Liver (tissue), 7 donors: ENCODE measurements at regions not wholly inside any gene's neighbourhood (a gene's known extent, or its start where the extent isn't known, plus 50 kb on each side); places are given as distances from the start of the nearest gene placed in this dataset.
A peak's percentile ranks its signal among the peaks of the same experiment; 100 is the strongest.
"Not testable (repeated sequence)": the region's sequence is repeated elsewhere in the genome, so short reads cannot be mapped to it uniquely, and the experiment has no call there.

Experiments used
- DNase-seq: peaks from one replicate; pipeline ENCODE4 v3.0.0-alpha.2; 2017; ENCODE audit warnings: low spot score
- H3K27ac ChIP-seq, 2 donors: one replicate each; pipeline ENCODE4 v1.7.0; 2013; ENCODE audit warnings: inconsistent platforms in 2 of 2, low read length in 2 of 2, control low read depth in 1 of 2, low read depth in 1 of 2, mild to moderate bottlenecking in 1 of 2
- H3K27me3 ChIP-seq, 4 donors: one replicate each; pipeline versions ENCODE4 v1.6.1 to v1.7.0; 2013; ENCODE audit warnings: low read length in 3 of 4, inconsistent platforms in 1 of 4, mild to moderate bottlenecking in 1 of 4, moderate library complexity in 1 of 4; ENCODE audit not compliant: control insufficient read depth in 4 of 4, insufficient read depth in 4 of 4
- H3K36me3 ChIP-seq, 4 donors: one replicate each; pipeline versions ENCODE4 v1.6.1 to v1.7.0; 2013; ENCODE audit warnings: low read length in 3 of 4, mild to moderate bottlenecking in 3 of 4, low read depth in 1 of 4, moderate library complexity in 1 of 4; ENCODE audit not compliant: control insufficient read depth in 4 of 4, insufficient read depth in 3 of 4
- H3K4me1 ChIP-seq, 4 donors: one replicate each; pipeline versions ENCODE4 v1.6.1 to v1.7.0; 2013; ENCODE audit warnings: low read length in 3 of 4, mild to moderate bottlenecking in 3 of 4, moderate library complexity in 1 of 4; ENCODE audit not compliant: control insufficient read depth in 4 of 4, insufficient read depth in 4 of 4
- H3K4me3 ChIP-seq, 3 donors: one replicate each; pipeline versions ENCODE4 v1.6.1 to v1.7.0; 2013; ENCODE audit warnings: low read length in 3 of 3, control low read depth in 1 of 3, low read depth in 1 of 3, mild to moderate bottlenecking in 1 of 3
- H3K9ac ChIP-seq, 2 donors: one replicate each; pipeline ENCODE4 v1.7.0; 2013; ENCODE audit warnings: low read length in 2 of 2, mild to moderate bottlenecking in 2 of 2, moderate library complexity in 2 of 2, control low read depth in 1 of 2, low read depth in 1 of 2
- H3K9me3 ChIP-seq, 4 donors: one replicate each; pipeline versions ENCODE4 v1.6.1 to v1.7.0; 2013; ENCODE audit warnings: low read length in 3 of 4; ENCODE audit not compliant: control insufficient read depth in 4 of 4
- GABPA ChIP-seq, 2 donors: IDR thresholded peaks in 1 of 2; conservative IDR thresholded peaks in 1 of 2; 2 replicates each; pipeline ENCODE4 v1.6.1; 2016; ENCODE audit warnings: antibody characterized with exemption in 2 of 2, mild to moderate bottlenecking in 1 of 2, moderate library complexity in 1 of 2
- JUND ChIP-seq, 2 donors: IDR thresholded peaks; 2 replicates each; pipeline ENCODE4 v1.6.1; 2016; ENCODE audit warnings: antibody characterized with exemption in 2 of 2
- RAD21 ChIP-seq, 2 donors: IDR thresholded peaks; 2 replicates each; pipeline ENCODE4 v1.6.1; 2016; ENCODE audit warnings: antibody characterized with exemption in 2 of 2, mild to moderate bottlenecking in 2 of 2
- RXRA ChIP-seq, 2 donors: IDR thresholded peaks; 2 replicates each; pipeline ENCODE4 v1.6.1; 2017 to 2018; ENCODE audit warnings: antibody characterized with exemption in 2 of 2, mild to moderate bottlenecking in 1 of 2
- SP1 ChIP-seq: IDR thresholded peaks from 2 replicates; pipeline ENCODE4 v1.6.1; 2018; ENCODE audit warnings: antibody characterized with exemption, mild to moderate bottlenecking
- TAF1 ChIP-seq: conservative IDR thresholded peaks from 2 replicates; pipeline ENCODE4 v1.6.1; 2016; ENCODE audit warnings: antibody characterized with exemption, mild to moderate bottlenecking
- YY1 ChIP-seq: IDR thresholded peaks from 2 replicates; pipeline ENCODE4 v1.6.1; 2016; ENCODE audit warnings: antibody characterized with exemption, mild to moderate bottlenecking
- WGBS: extraction: QIAGEN DNeasy Blood & Tissue Kit; methylation state at CpG from one replicate; pipeline ENCODE4 v1.1.7; 2013; 5-methylcytosine and 5-hydroxymethylcytosine counted together
- TF ChIP-seq, protein P1 (sequence below): IDR thresholded peaks from 2 replicates; pipeline ENCODE4 v1.6.1; 2016; ENCODE audit warnings: antibody characterized with exemption
- TF ChIP-seq, protein P2 (sequence below): IDR thresholded peaks from 2 replicates; pipeline ENCODE4 v1.6.1; 2016; ENCODE audit warnings: antibody characterized with exemption, mild to moderate bottlenecking
- donor health status: healthy.
- donor health status: healthy.
- donor health status: healthy.
- donor health status: healthy.

DNA sequence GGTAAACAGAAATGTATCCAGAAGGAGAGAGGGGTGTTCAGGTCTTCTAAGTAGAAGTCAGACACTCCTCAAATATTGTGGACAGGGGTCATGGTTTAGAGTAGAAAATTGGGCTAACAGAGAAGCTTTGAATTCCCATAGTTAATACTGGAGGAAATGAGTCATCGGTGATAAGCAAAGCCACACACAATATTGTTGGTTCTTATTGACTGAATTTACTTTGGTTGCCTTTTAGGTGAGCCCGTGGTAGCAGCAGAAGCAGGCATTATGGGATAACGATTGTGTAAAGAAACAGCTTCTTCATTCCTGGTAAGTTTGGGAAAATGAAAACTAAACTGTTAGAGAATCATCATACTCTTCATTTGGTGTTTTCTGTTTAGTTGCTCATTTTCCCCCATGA lies 110.2 kb upstream of the VKORC1L1 start:
- DNase-seq, H3K4me3 ChIP-seq, H3K27me3 ChIP-seq, H3K9ac ChIP-seq, H3K9me3 ChIP-seq, H3K36me3 ChIP-seq, H3K4me1 ChIP-seq: not testable (repeated sequence)
- H3K27ac ChIP-seq: peak overlapping the region; percentile 50 to 67
- WGBS: 38% methylated on average over 3 of the region's 3 CpGs
- TF ChIP-seq, protein P1, sequence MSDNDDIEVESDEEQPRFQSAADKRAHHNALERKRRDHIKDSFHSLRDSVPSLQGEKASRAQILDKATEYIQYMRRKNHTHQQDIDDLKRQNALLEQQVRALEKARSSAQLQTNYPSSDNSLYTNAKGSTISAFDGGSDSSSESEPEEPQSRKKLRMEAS: peak; percentile 6
- TF ChIP-seq JUND (IDR thresholded peaks at IDR 0.05) (peak in 1 of 2 donors; percentile 72), RXRA (IDR thresholded peaks at IDR 0.05) (peak in 1 of 2 donors; percentile 9), YY1 (peak; percentile 16)

DNA sequence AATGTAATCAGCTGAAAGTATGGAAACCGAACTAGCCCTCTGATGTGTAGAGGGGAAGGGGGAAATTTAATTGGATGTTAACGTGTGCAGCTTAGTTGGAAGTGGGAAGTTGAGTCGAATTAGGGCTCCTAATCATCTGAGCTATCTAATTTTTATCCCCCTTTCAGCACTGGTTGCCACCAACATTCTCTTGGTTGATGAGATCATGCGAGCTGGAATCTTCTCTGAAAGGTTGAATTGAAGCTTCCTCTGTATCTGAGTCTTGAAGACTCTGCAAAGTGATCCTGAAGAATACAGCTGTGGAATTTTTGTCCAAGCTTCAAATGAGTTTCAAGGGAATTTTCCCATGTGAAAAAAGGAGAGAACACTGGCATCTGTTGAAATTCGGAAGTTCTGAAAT lies 109.8 kb upstream of the VKORC1L1 start:
- not testable (repeated sequence) for H3K36me3 ChIP-seq, H3K9ac ChIP-seq, H3K9me3 ChIP-seq, DNase-seq, H3K4me3 ChIP-seq, H3K4me1 ChIP-seq, H3K27me3 ChIP-seq
- H3K27ac ChIP-seq: peak overlapping the region; percentile 50 to 67
- 85% methylated on average over 5 of the region's 5 CpGs for WGBS

DNA sequence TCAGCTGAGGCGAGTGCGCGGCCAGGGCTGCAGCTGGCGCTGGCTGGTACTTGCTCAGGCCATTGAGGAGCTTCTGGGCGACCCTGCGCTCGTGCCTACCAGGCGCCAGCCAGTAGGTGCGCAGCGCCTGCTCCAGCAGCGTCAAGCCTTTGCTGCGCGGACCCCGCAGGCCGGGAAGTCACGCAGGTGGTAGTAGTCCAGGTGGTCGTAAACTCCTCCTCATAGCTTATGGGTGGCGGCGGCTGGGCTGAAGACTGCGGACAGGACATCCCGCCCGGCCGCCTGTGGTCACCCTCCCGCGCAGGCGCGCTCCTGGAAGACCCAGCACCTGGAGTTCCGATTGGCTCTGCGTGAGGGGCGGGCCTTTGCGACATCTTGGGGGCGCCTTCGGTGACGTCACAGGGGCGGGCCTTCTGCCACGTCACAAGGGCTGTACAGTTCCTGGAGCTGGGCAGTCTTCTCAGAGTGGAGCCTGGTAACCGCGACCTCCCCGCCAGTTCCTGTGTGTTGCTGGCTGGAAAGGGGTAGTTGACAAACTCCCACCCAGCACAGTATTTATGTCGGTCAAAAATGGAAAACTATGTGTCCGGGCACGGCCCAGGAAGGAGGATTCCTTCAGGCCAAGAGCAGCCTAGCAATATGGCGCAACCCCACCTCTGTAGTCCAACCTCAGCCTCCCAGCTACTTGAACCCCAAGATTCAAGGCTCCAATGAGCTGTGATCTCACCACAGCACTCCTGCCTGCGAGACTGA lies 102.2 kb upstream of the VKORC1L1 start:
- H3K9me3 ChIP-seq, H3K36me3 ChIP-seq, H3K4me1 ChIP-seq, H3K27me3 ChIP-seq: not testable (repeated sequence)
- peak overlapping the region in 1 of 2 donors; percentile 51 for H3K9ac ChIP-seq
- WGBS: 3% methylated on average over 44 of the region's 44 CpGs
- DNase-seq: peak; percentile 97
- H3K27ac ChIP-seq: peak overlapping the region; percentile 71 to 80
- H3K4me3 ChIP-seq: peak overlapping the region; percentile 56 to 76 (median 71)
- TF ChIP-seq SP1: peak; percentile 50
- TF ChIP-seq TAF1: peak; percentile 43
- TF ChIP-seq RAD21 (IDR thresholded peaks at IDR 0.05): peak in 1 of 2 donors; percentile 38
- TF ChIP-seq, protein P2, sequence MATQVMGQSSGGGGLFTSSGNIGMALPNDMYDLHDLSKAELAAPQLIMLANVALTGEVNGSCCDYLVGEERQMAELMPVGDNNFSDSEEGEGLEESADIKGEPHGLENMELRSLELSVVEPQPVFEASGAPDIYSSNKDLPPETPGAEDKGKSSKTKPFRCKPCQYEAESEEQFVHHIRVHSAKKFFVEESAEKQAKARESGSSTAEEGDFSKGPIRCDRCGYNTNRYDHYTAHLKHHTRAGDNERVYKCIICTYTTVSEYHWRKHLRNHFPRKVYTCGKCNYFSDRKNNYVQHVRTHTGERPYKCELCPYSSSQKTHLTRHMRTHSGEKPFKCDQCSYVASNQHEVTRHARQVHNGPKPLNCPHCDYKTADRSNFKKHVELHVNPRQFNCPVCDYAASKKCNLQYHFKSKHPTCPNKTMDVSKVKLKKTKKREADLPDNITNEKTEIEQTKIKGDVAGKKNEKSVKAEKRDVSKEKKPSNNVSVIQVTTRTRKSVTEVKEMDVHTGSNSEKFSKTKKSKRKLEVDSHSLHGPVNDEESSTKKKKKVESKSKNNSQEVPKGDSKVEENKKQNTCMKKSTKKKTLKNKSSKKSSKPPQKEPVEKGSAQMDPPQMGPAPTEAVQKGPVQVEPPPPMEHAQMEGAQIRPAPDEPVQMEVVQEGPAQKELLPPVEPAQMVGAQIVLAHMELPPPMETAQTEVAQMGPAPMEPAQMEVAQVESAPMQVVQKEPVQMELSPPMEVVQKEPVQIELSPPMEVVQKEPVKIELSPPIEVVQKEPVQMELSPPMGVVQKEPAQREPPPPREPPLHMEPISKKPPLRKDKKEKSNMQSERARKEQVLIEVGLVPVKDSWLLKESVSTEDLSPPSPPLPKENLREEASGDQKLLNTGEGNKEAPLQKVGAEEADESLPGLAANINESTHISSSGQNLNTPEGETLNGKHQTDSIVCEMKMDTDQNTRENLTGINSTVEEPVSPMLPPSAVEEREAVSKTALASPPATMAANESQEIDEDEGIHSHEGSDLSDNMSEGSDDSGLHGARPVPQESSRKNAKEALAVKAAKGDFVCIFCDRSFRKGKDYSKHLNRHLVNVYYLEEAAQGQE: peak; percentile 43
- TF ChIP-seq YY1: peak; percentile 67
- TF ChIP-seq GABPA (IDR thresholded peaks at IDR 0.05 in 1 of 2, conservative IDR thresholded peaks at IDR 0.05 in 1 of 2): peak in 1 of 2 donors; percentile 20

DNA sequence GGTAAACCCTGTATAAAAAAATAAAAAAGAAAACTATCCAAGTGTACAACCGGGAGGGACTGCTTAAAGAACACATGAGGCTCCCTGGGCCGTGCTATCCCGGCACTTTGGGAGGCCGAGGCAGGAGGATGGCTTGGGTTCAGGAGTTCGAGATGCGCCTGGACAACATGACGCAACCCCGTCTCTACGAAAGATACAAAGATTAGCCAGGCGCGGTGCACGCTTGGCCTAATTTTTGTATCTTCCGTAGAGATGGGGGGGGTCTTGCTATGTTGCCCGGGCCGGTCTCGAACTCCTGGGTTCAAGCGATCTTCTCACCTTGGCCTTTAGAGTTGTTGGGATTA lies 101.7 kb upstream of the VKORC1L1 start:
- peak overlapping the region in 1 of 2 donors; percentile 51 for H3K9ac ChIP-seq

DNA sequence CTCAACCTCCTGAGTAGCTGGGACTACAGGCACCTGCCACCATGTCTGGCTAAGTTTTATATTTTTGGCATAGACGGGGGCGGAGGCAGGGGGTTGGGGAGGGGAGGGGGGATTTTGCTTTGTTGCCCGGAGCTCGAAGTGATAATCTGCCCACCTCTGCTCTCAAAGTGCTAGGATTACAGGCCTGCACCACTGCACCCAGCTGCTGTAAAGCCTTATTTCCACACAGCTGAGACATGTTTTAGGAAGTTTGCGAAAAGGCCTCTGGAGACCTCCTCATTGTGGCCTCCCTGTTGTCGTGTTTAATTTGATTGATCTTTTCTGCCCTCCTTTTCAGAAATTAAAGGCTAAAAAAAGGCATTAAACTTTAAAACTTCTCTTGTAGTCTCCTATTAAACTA lies 96.2 kb upstream of the VKORC1L1 start:
- H3K27me3 ChIP-seq, H3K36me3 ChIP-seq, H3K27ac ChIP-seq, DNase-seq, H3K9ac ChIP-seq, H3K4me3 ChIP-seq, H3K4me1 ChIP-seq, H3K9me3 ChIP-seq: not testable (repeated sequence)
- 88% methylated on average over 6 of the region's 6 CpGs for WGBS

More for the DNA sequence above, 101.7 kb upstream of the VKORC1L1 start:
- not testable (repeated sequence) for H3K4me1 ChIP-seq, H3K9me3 ChIP-seq, H3K36me3 ChIP-seq, H3K27me3 ChIP-seq, DNase-seq
- WGBS: 95% methylated on average over 17 of the region's 17 CpGs
- peak overlapping the region; percentile 71 to 73 for H3K27ac ChIP-seq
- peak overlapping the region; percentile 20 to 71 (median 38) for H3K4me3 ChIP-seq

DNA sequence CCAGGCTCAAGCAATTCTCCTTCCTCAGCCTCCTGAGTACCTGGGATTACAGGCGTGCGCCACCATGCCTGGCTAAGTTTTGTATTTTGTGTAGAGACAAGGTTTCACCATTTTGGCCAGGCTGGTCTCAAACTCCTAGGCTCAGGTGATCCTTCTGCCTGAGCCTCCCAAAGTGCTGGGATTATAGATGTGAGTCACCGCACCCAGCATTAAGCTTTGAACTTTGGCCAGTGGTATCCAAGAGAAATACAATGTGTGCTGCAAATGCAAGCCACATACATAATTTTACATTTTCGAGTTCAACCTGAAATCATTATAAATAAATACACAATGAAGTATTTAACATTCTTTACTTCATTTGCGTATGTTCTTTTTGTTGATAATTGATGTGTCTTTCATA lies 82.9 kb upstream of the VKORC1L1 start:
- H3K36me3 ChIP-seq, H3K27ac ChIP-seq, H3K4me1 ChIP-seq, H3K9ac ChIP-seq, H3K27me3 ChIP-seq, DNase-seq, H3K4me3 ChIP-seq, H3K9me3 ChIP-seq: not testable (repeated sequence)
- WGBS: 97% methylated on average over 5 of the region's 5 CpGs
